DND-41 (cell line): ENCODE measurements at regions not wholly inside any gene's neighbourhood (a gene's known extent, or its start where the extent isn't known, plus 50 kb on each side); places are given as distances from the start of the nearest gene placed in this dataset.

Experiments used
- ATAC-seq: fragments of 200-7000 bp; cut with Tn5 transposase; 3 replicates; pipeline ENCODE4 v1.9.1; 2021; ENCODE audit warnings: low read depth; ENCODE audit not compliant: insufficient read depth
- DNase-seq: peaks from one replicate; pipeline ENCODE4 v3.0.0-alpha.2; 2020
- H2AFZ ChIP-seq: 2 replicates; pipeline ENCODE4 v1.6.0; 2012; ENCODE audit warnings: low read depth, low read length
- H3K27ac ChIP-seq: 2 replicates; pipeline ENCODE4 v1.5.1; 2012; ENCODE audit warnings: low read length, inconsistent platforms
- H3K27me3 ChIP-seq: fragments of 200-600 bp; sonication (generic); 2 replicates; pipeline ENCODE4 v1.6.0; 2012; ENCODE audit warnings: low read length, mild to moderate bottlenecking, inconsistent platforms; ENCODE audit not compliant: insufficient read depth, poor library complexity
- H3K36me3 ChIP-seq: 2 replicates; pipeline ENCODE4 v1.5.1; 2012; ENCODE audit warnings: low read length, inconsistent platforms; ENCODE audit not compliant: insufficient read depth
- H3K4me1 ChIP-seq: 2 replicates; pipeline ENCODE4 v1.5.1; 2012; ENCODE audit warnings: mild to moderate bottlenecking, low read length; ENCODE audit not compliant: insufficient read depth
- H3K4me2 ChIP-seq: 2 replicates; pipeline ENCODE4 v1.6.0; 2012; ENCODE audit warnings: mild to moderate bottlenecking, moderate library complexity, low read length, inconsistent platforms; ENCODE audit not compliant: insufficient read depth
- H3K4me3 ChIP-seq, 2 experiments: fragments of 200-600 bp in 1 of 2; shearing (Covaris generic) in 1 of 2; 2 replicates each; pipeline ENCODE4 v1.5.1; 2012 to 2016; ENCODE audit warnings: inconsistent platforms in 2 of 2, low read length in 2 of 2, mild to moderate bottlenecking in 2 of 2, low read depth in 1 of 2, moderate library complexity in 1 of 2
- H3K79me2 ChIP-seq: 2 replicates; pipeline ENCODE4 v1.6.0; 2012; ENCODE audit warnings: low read length, inconsistent platforms; ENCODE audit not compliant: insufficient read depth
- H3K9ac ChIP-seq: 2 replicates; pipeline ENCODE4 v1.6.0; 2012; ENCODE audit warnings: low read depth, mild to moderate bottlenecking, inconsistent platforms, low read length, moderate library complexity
- H3K9me3 ChIP-seq: 2 replicates; pipeline ENCODE4 v1.5.1; 2012; ENCODE audit warnings: low read length, moderate library complexity, mild to moderate bottlenecking, inconsistent platforms; ENCODE audit not compliant: insufficient read depth, severe bottlenecking
- H4K20me1 ChIP-seq: 2 replicates; pipeline ENCODE4 v1.6.0; 2012; ENCODE audit warnings: low read length; ENCODE audit not compliant: insufficient read depth
- CTCF ChIP-seq: IDR thresholded peaks from 2 replicates; pipeline ENCODE4 v1.5.1; 2012; ENCODE audit warnings: borderline replicate concordance, low read length, moderate library complexity, mild to moderate bottlenecking; ENCODE audit not compliant: poor library complexity, severe bottlenecking; ENCODE audit errors: extremely low read depth
- EZH2 ChIP-seq: IDR thresholded peaks from 3 replicates; pipeline ENCODE4 v1.6.1; 2012; ENCODE audit warnings: borderline replicate concordance, low read depth, mild to moderate bottlenecking, moderate library complexity, low read length, inconsistent platforms; ENCODE audit not compliant: severe bottlenecking

- no peak overlapping the region for H3K4me2 ChIP-seq
- H3K9ac ChIP-seq: no peak overlapping the region
- no peaks in the 10 kb centered on the region for H3K79me2 ChIP-seq
- H2AFZ ChIP-seq: no peak overlapping the region
- H3K4me1 ChIP-seq: no peaks in the 10 kb centered on the region
- peaks cover 3% of the 10 kb centered on the region for H3K27me3 ChIP-seq
- H3K27ac ChIP-seq: no peak overlapping the region
- H3K4me3 ChIP-seq: no peak overlapping the region
- DNase-seq (no peak), ATAC-seq (no peak)
- H3K9me3 ChIP-seq: no peaks in the 10 kb centered on the region
- no peaks in the 10 kb centered on the region for H4K20me1 ChIP-seq
- H3K36me3 ChIP-seq: no peaks in the 10 kb centered on the region
- TF ChIP-seq EZH2 (no peak), CTCF (no peak)
These were observed 95.5 kb downstream of the RPS24 start for GRCh38 chr10:78129211-78129610.

GRCh38 chr10:78130966-78131710 lies 97.5 kb downstream of the RPS24 start:
- Histone ChIP-seq H3K4me2 (no peak overlapping the region), H3K27ac (no peak overlapping the region), H3K4me1 (no peaks in the 10 kb centered on the region), H3K4me3 (no peak overlapping the region), H4K20me1 (no peaks in the 10 kb centered on the region), H3K9ac (no peak overlapping the region), H3K79me2 (no peaks in the 10 kb centered on the region), H2AFZ (no peak overlapping the region), H3K36me3 (no peaks in the 10 kb centered on the region), H3K27me3 (peaks cover 3% of the 10 kb centered on the region), H3K9me3 (no peaks in the 10 kb centered on the region)
- DNase-seq (no peak), ATAC-seq (no peak)
- no peak for TF ChIP-seq CTCF
- TF ChIP-seq EZH2: no peak

GRCh38 chr10:78134773-78135306 lies 101.2 kb downstream of the RPS24 start:
- H3K4me2 ChIP-seq: no peak overlapping the region
- no peak overlapping the region for H3K4me3 ChIP-seq
- no peaks in the 10 kb centered on the region for H4K20me1 ChIP-seq
- no peaks in the 10 kb centered on the region for H3K79me2 ChIP-seq
- H3K9me3 ChIP-seq: no peaks in the 10 kb centered on the region
- no peak overlapping the region for H3K9ac ChIP-seq
- peaks cover 3% of the 10 kb centered on the region for H3K27me3 ChIP-seq
- TF ChIP-seq EZH2: no peak
- no peak for TF ChIP-seq CTCF
- H3K4me1 ChIP-seq: no peaks in the 10 kb centered on the region
- no peaks in the 10 kb centered on the region for H3K36me3 ChIP-seq
- no peak overlapping the region for H2AFZ ChIP-seq
- no peak overlapping the region for H3K27ac ChIP-seq
- no peak for DNase-seq
- no peak for ATAC-seq
